ENCODE measurements at regions not wholly inside any gene's neighbourhood (a gene's known extent, or its start where the extent isn't known, plus 50 kb on each side); places are given as distances from the start of the nearest gene placed in this dataset.

DNA sequence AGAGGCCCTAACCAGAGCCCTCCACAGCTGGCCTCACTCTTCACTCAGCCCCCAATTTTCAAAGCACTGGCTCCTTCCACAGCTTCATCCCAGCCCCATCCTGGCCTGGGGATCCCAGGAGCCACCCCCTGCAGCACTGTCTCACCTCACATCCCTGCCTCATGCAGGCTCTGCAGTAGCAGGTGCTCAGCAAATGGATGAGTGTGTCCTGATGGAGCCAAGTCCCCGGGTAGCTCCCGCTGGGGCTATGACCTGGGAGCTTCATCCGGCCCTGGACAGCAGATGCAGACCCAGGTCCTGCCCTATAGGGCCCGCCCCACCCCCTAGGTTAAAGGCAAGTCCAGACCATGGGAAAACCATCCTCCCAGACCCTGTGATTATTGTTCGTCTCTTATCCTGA is 143.2 kb upstream of the ZNF507 start:
- 80% methylated on average over 5 of the region's 5 CpGs; no CpG with 5 or more reads in 1 of the 2 experiments for WGBS, 2 experiments (ENCODE audit: extremely low coverage in 1 of 2, insufficient coverage in 1 of 2, insufficient read length in 1 of 2, insufficient replicate concordance in 2 of 2, low coverage in 1 of 2, low lambda C conversion rate in 2 of 2, missing lambda C conversion rate in 1 of 2)
- no peak overlapping the region for H3K9ac ChIP-seq (replicated peaks in 1 of 4; ENCODE audit: extremely low read depth in 1 of 4, low read depth in 3 of 4, low read length in 3 of 4)
- POLR2A ChIA-PET (ENCODE audit: partially characterized antibody), result no interaction called here

More for the DNA sequence above, 143.2 kb upstream of the ZNF507 start:
- Histone ChIP-seq H3K9me3 (ENCODE audit: insufficient read depth in 2 of 2, low read depth in 1 of 2, low read length in 1 of 2) (no peaks in the 10 kb centered on the region), H4K5ac (ENCODE audit: insufficient read length, low read depth, low read length) (no peak overlapping the region), H3K4me3 (ENCODE audit: extremely low read depth in 1 of 4, insufficient read depth in 2 of 4, low read depth in 3 of 4, low read length in 4 of 4) (no peak overlapping the region), H2BK12ac (ENCODE audit: low read depth, low read length) (no peak overlapping the region), H3K14ac (ENCODE audit: insufficient read length) (no peak overlapping the region), H3K18ac (ENCODE audit: extremely low read depth, low read length) (no peak overlapping the region), H2BK15ac (ENCODE audit: low read length) (no peak overlapping the region), H3K4ac (replicated peaks; ENCODE audit: insufficient read length, low read depth, low read length) (no peak overlapping the region), H3K79me2 (ENCODE audit: control insufficient read depth in 1 of 2, insufficient read depth in 2 of 2, low read length in 2 of 2) (no peaks in the 10 kb centered on the region), H3K4me2 (ENCODE audit: insufficient read depth in 1 of 2, low read depth in 2 of 2, low read length in 2 of 2) (no peak overlapping the region), H2AK5ac (ENCODE audit: low read depth, low read length) (no peak overlapping the region), H2AFZ (ENCODE audit: low read length) (no peak overlapping the region), H3K56ac (replicated peaks; ENCODE audit: insufficient read length, low read depth, low read length) (no peak overlapping the region), H3K4me1 (replicated peaks in 1 of 4; ENCODE audit: control insufficient read depth in 3 of 4, insufficient read depth in 4 of 4, low read length in 3 of 4) (no peaks in the 10 kb centered on the region), H4K8ac (ENCODE audit: extremely low read depth, insufficient read depth, low read length) (no peak overlapping the region), H3K23ac (ENCODE audit: insufficient read length) (no peak overlapping the region), H2BK120ac (replicated peaks; ENCODE audit: low read depth, low read length) (no peak overlapping the region), H3K23me2 (ENCODE audit: low read depth, low read length) (no peaks in the 10 kb centered on the region), H3K27me3 (replicated peaks in 1 of 4; ENCODE audit: control insufficient read depth in 3 of 4, extremely low read depth in 1 of 4, insufficient read depth in 3 of 4, low read length in 3 of 4) (no peaks in the 10 kb centered on the region), H4K91ac (replicated peaks; ENCODE audit: insufficient read length, low read length) (no peak overlapping the region), H2BK20ac (ENCODE audit: low read length) (no peak overlapping the region), H3K36me3 (ENCODE audit: control insufficient read depth in 2 of 4, insufficient read depth in 4 of 4, low read length in 3 of 4) (no peaks in the 10 kb centered on the region), H3K79me1 (ENCODE audit: low read depth, low read length) (no peaks in the 10 kb centered on the region), H3K27ac (ENCODE audit: low read depth, low read length) (no peak overlapping the region), H4K20me1 (replicated peaks in 1 of 2; ENCODE audit: control insufficient read depth in 1 of 2, insufficient read depth in 2 of 2, low read length in 2 of 2) (no peaks in the 10 kb centered on the region), H2BK5ac (ENCODE audit: low read depth, low read length) (no peak overlapping the region)
- DNase-seq (ENCODE audit: low read depth in 1 of 2, low spot score in 2 of 2) (peak in 1 of 2 experiments; percentile 35), FAIRE-seq (no peak)
- CTCF ChIA-PET (ENCODE audit: partially characterized antibody), result interaction anchor here (0.6 kb wide), 3 partner anchors 17 to 1151 kb away, joined by 3 to 4 read pairs (median 3); no protein-coding TSS in a partner anchor
- TF ChIP-seq CHD1 (IDR thresholded peaks at IDR 0.05; ENCODE audit: low read depth, low read length) (no peak), SP4 (IDR thresholded peaks at IDR 0.05; ENCODE audit: low read length) (no peak), TAF7 (optimal IDR thresholded peaks at IDR 0.05; ENCODE audit: borderline replicate concordance, low read depth, low read length) (no peak), RBBP5 (IDR thresholded peaks at IDR 0.05; ENCODE audit: borderline replicate concordance, low read depth, low read length) (no peak), TCF12 (IDR thresholded peaks at IDR 0.05; ENCODE audit: low read depth, low read length) (no peak), SP2 (IDR thresholded peaks at IDR 0.05; ENCODE audit: low read length) (no peak), SIN3A (conservative IDR thresholded peaks at IDR 0.05 in 1 of 2, IDR thresholded peaks at IDR 0.05 in 1 of 2; ENCODE audit: low read depth in 1 of 2, low read length in 2 of 2) (no peak), GTF2F1 (IDR thresholded peaks at IDR 0.05; ENCODE audit: borderline replicate concordance, low read depth, low read length) (no peak)
- TF ChIP-seq, protein P1, sequence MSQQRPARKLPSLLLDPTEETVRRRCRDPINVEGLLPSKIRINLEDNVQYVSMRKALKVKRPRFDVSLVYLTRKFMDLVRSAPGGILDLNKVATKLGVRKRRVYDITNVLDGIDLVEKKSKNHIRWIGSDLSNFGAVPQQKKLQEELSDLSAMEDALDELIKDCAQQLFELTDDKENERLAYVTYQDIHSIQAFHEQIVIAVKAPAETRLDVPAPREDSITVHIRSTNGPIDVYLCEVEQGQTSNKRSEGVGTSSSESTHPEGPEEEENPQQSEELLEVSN (IDR thresholded peaks at IDR 0.05), result no peak
- TF ChIP-seq, protein P2, sequence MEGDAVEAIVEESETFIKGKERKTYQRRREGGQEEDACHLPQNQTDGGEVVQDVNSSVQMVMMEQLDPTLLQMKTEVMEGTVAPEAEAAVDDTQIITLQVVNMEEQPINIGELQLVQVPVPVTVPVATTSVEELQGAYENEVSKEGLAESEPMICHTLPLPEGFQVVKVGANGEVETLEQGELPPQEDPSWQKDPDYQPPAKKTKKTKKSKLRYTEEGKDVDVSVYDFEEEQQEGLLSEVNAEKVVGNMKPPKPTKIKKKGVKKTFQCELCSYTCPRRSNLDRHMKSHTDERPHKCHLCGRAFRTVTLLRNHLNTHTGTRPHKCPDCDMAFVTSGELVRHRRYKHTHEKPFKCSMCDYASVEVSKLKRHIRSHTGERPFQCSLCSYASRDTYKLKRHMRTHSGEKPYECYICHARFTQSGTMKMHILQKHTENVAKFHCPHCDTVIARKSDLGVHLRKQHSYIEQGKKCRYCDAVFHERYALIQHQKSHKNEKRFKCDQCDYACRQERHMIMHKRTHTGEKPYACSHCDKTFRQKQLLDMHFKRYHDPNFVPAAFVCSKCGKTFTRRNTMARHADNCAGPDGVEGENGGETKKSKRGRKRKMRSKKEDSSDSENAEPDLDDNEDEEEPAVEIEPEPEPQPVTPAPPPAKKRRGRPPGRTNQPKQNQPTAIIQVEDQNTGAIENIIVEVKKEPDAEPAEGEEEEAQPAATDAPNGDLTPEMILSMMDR (IDR thresholded peaks at IDR 0.05; ENCODE audit: control extremely low read depth in 1 of 3, insufficient read depth in 1 of 3, low read depth in 1 of 3, low read length in 3 of 3), result no peak
